HG02623 (cell line): ENCODE measurements at regions not wholly inside any gene's neighbourhood (a gene's known extent, or its start where the extent isn't known, plus 50 kb on each side); places are given as distances from the start of the nearest gene placed in this dataset.

Experiments
- ATAC-seq: cut with Tn5 transposase; IDR thresholded peaks from one replicate; pipeline ENCODE4 v1.9.1; 2021; ENCODE audit warnings: moderate library complexity; ENCODE audit not compliant: unreplicated experiment

DNA sequence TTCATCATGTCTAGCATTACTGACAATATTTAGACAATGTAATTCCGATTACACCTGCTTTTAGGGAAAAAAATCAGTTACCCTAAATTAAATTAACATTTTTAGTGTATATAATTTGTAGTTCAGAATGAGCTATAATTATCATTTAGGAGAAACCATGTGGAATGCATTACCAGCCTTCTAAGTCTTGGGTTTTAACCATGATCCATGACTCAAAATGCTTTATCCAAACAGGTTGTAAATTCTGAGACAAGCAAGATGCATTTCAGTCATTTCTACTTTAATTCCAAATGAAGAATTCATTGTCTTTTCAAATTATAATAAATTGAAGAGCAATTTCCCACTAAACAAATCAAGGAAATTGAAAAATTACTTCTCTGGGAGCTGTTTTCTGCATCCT is 243.7 kb upstream of the LRIG1 start:
- no peak for ATAC-seq

DNA sequence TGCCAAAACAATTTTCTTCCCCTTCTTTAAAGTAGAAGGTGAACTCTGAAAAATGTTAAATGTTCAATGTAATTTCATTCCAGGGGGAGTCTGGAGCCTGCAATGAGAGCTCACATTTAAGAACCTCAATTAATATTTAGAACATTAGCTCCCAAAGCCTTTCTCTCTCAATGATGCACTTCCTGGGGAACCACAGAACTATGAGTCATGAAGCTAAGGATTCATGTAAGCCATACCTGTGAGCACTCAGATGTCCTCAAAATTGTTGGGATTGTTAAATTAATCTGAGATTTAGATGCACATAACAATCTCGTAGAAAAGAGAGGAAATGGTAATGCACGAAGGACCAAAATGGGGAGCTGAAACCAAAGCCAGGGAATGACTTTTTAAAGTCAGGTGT is 244.2 kb upstream of the LRIG1 start:
- no peak for ATAC-seq

DNA sequence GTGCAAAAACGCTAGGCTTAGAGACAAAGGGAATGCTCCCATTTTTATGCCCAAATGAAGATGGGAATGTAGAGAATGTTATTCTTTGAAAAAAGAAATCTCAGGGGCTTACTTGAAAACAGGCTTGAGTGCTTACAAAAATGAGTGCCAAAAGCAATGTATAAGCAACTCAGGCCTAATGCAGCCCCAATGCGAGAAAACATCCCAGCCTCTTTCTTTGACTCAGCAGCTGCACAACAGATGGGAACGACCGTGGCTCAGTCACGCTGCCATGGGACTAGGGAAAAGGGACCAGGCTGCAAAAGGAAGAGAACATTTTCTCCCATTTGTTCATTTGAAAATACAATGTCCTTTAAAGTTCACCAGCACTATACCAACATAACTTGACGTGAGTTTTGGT is 246.4 kb upstream of the LRIG1 start:
- ATAC-seq = no peak

- no peak for ATAC-seq
These were observed 246.9 kb upstream of the LRIG1 start for GRCh38 chr3:66747696-66748095.

GRCh38 chr3:66748175-66748876 is 247.5 kb upstream of the LRIG1 start:
- no peak for ATAC-seq

DNA sequence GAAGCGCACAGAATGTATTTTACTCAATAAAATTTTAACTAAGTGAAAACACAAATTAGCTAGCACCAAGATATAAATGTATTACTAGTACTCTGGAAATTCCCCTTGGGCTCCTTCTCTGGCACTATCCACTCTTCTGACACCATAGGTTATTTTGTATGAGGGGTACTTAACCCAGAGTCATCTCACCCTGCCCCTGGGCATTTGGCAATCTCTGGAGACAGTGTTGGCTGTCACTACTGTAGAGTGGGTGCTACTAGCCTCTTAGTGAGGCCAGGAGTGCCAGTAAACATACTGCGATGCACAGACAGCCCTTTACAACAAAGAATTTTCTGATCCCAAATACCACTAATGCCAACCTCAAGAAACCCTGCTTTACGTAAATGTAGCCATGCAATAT is 246.3 kb upstream of the KBTBD8 start:
- no peak for ATAC-seq

GRCh38 chr3:66753670-66754069 is 244.4 kb upstream of the KBTBD8 start:
- ATAC-seq = no peak

GRCh38 chr3:66754613-66755012 is 243.5 kb upstream of the KBTBD8 start:
- ATAC-seq = no peak

- ATAC-seq = no peak
These were observed 242.2 kb upstream of the KBTBD8 start for GRCh38 chr3:66755924-66756323.

- ATAC-seq = no peak
These were observed 241.6 kb upstream of the KBTBD8 start for GRCh38 chr3:66756468-66757036.

DNA sequence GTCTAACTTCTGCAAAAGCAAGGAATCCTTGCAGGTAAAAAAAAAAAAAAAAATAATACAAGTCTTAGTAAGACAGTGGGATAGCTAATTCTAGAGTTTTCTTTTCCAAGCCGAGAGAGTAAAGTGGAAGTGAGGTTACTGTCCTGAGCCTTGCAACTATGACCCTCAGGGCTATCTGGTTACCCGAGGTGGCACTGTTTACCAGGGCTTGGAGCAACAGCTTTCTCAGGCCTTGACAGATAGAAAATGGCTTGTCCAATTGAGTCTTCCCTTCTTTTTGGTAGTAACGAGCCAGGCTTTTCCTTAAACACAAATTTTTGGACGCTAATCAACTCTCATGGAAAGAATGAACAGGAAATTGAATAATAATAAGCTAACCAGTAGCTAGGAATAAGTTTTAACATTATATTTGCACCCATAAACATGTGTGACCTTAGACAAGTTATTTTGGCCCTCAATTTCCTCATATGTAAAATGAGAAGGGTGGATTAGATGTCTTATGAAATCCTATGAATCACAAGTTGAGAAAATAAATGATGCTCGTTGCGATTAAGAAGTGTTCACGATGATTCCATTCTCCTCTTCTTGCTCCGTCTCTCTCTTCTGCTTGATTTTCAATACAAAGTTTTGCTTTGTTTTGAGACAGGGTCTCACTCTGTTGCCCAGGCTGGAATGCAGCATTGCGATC is 236.9 kb upstream of the KBTBD8 start:
- ATAC-seq = no peak

DNA sequence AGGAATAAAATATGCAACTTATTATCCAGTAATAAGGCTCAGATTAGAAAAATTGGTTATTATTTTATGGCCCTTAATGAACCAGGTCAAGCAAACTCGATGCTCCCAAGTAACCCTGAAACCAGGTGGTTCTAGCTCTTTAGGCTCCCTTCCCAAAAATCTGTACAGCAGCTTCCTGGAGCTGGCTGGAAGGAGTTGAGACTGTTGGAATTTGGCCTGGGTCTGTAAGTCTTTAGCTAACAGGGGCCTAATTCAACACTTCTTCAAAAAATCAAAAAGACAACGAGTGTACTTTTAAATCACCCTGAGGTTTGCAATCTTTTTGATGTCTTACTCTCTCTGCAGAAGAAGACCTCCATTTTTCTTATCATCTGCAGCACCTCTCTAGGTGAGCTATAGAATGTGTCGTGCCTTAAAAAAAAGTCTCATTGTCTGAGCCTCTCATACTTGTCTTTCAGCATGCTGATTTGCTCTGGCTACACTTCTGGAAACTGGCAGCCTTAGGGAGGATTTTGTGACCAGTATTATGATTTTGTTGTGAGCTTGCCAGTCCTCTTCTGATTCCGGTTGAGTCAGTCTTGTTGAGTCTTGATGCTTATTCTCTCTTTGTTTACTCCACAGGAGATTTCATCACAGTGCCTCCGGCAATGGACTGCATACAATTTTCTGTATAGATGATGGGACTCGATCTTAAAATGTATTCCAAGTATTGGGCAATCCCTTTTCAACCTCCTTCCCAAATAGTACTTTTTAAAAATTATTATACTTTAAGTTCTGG is 235.0 kb upstream of the KBTBD8 start:
- no peak for ATAC-seq

GRCh38 chr3:66778107-66778506 is 220.0 kb upstream of the KBTBD8 start:
- ATAC-seq = no peak

GRCh38 chr3:66778777-66779176 is 219.3 kb upstream of the KBTBD8 start:
- no peak for ATAC-seq

- no peak for ATAC-seq
These were observed 212.8 kb upstream of the KBTBD8 start for GRCh38 chr3:66785191-66785909.

DNA sequence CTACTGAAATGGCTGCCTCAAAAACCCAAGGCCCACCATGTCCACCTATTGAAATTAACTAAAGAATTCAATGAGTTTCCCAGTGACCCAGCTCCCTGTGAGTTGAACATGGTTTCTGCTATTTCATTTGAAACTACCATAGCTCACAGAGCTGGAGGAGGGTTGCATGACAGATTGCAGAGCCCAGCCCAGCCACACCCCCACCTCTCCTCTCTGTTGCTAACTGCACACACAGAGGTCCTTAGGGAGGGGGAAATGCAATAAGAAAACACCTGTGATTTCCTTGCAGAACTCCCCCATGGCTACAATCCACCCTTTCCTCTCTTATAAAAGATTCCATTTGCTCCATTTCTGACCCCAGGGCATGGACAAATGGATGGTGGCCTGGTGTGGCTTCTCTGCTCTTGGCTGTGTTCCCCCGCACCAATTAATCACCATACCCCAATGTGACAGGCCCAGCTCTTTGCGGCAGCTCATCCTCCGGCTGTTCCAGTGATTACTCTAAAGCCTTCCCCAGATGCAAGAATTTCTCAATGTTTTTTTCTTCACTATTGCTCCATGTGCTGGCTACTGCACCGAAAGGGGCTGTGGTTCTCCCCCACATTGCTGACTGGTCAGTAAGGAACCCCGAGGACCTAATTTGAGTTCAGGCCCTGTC is 208.4 kb upstream of the KBTBD8 start:
- no peak for ATAC-seq

DNA sequence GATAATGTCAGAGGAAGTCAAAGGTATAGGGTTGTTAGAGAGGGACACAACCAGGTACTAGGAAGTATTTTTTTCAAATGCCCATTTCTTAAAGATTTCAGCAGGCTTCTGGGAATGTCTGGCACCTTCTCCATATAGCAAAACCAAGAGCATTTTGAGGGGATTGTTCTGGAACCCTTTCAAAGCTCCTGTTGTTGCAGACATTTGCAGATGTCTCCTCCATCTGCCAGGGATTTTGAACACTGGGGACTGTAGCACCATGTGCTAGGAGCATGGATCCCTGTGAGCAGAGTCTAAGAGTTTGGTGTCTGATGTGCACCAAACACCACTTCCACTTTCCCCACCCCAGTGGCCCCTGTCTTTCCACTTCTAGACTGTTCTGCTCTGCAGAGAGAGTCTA is 206.0 kb upstream of the KBTBD8 start:
- no peak for ATAC-seq

DNA sequence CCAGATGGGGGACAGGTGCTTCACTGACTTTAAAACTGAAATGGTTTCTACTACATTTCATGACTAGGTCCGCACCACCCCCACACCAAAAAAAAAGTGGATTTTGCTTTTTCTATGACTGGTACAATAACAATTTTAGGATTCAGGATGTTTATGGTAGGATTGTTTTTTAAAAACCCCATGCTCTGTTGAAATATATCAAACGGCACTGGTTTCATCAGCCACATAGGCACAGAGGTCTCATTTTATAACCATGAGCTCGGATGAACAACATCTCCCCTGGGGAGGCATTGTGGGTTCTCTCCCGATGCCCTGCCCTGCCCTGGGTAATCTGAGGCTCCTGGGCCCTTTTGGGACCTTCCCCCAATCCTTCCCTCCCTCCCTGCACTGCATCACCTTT is 202.7 kb upstream of the KBTBD8 start:
- no peak for ATAC-seq

- no peak for ATAC-seq
These were observed 201.8 kb upstream of the KBTBD8 start for GRCh38 chr3:66796343-66796742.

- no peak for ATAC-seq
These were observed 200.1 kb upstream of the KBTBD8 start for GRCh38 chr3:66797889-66798560.
